Adrenal gland (tissue), 9 donors: ENCODE measurements at regions not wholly inside any gene's neighbourhood (a gene's known extent, or its start where the extent isn't known, plus 50 kb on each side); places are given as distances from the start of the nearest gene placed in this dataset.

Source experiments
- DNase-seq, 7 donors: peaks; one replicate each; pipeline ENCODE4 v3.0.0-alpha.2; 2019 to 2020
- H3K27ac ChIP-seq, 5 donors: fragments of 200-600 bp; sonication (generic) in 4 of 5; 1 replicate in 3 of 5; 2 replicates in 2 of 5; pipeline versions ENCODE4 v1.5.1 to v1.8.0; 2016 to 2020; ENCODE audit warnings: mild to moderate bottlenecking in 1 of 5
- H3K27me3 ChIP-seq: fragments of 200-600 bp; 2 replicates; pipeline ENCODE4 v1.8.0; 2021
- H3K36me3 ChIP-seq, 2 donors: fragments of 200-600 bp; replicated peaks in 1 of 2; 1 replicate in 1 of 2; 2 replicates in 1 of 2; pipeline versions ENCODE4 v1.5.1 to v1.8.0; 2018 to 2022
- H3K4me1 ChIP-seq, 2 donors: fragments of 200-600 bp; replicated peaks in 1 of 2; 1 replicate in 1 of 2; 2 replicates in 1 of 2; pipeline versions ENCODE4 v1.5.1 to v1.8.0; 2018 to 2021
- H3K4me3 ChIP-seq, 4 donors: fragments of 200-600 bp; sonication (generic) in 3 of 4; one replicate each; pipeline ENCODE4 v1.5.1; 2016 to 2018
- H3K9me3 ChIP-seq, 3 donors: fragments of 200-600 bp; sonication (generic) in 1 of 3; replicated peaks in 1 of 3; 1 replicate in 2 of 3; 2 replicates in 1 of 3; pipeline versions ENCODE4 v1.5.1 to v1.8.0; 2016 to 2021
- CTCF ChIP-seq, 6 experiments: fragments of 450-650 bp in 4 of 6; fragments of 200-600 bp in 2 of 6; sonication (generic) in 1 of 6; IDR thresholded peaks; 1 replicate in 5 of 6; 2 replicates in 1 of 6; pipeline versions ENCODE4 v1.5.1 to v1.8.0; 2016 to 2021; ENCODE audit warnings: antibody characterized with exemption in 6 of 6, mild to moderate bottlenecking in 2 of 6, moderate library complexity in 1 of 6
- POLR2A ChIP-seq, 2 donors: fragments of 450-650 bp; IDR thresholded peaks; one replicate each; pipeline ENCODE4 v1.6.1; 2017; ENCODE audit warnings: antibody characterized with exemption in 2 of 2, mild to moderate bottlenecking in 2 of 2, moderate library complexity in 1 of 2
- WGBS, 4 donors: extraction: QIAGEN DNeasy Blood & Tissue Kit in 2 of 4; methylation state at CpG; one replicate each; pipeline versions ENCODE4 v1.1.5 to v1.1.7; 2013 to 2017; 5-methylcytosine and 5-hydroxymethylcytosine counted together
- intact Hi-C, 2 donors: fragments of 100-400 bp; cut with DNase I; formaldehyde crosslinking; loops; one replicate each; pipeline versions ENCODE4 v1.14.1 to v1.15.0; 2022 to 2023
- donor health status: healthy with polysubstance abuse.
- donor health status: Bipolar disorder and iron deficiency.
- donor health status: DM: yes; HTN: yes; CAD: no.
- donor health status: DM: no; HTN: no; CAD: no.
- donor health status: DM: no; HTN: no; CAD: no.

DNA sequence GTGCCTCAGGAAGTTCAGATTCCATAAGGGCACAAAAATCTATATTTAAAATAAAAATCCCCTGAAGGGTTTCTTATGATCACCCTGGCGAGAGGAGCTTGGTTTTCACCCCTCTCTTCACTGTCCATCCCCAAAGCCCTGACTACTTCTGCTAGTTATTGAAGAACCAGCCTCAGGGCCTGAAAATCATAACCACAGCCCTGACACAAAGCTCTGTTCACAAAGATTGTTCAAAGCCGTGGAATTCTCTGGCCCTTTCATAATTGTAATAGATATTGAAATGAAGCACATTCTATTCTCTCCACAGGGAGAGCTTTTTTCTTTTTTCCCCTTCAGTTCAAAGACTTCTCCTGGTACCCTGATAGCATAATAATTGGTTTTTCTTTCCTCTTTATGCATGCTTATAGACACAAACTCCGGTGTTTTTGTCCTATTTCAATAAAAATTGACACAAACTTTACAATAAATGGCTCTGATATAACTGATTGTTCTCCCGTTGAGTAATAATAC lies 343.8 kb downstream of the CAAP1 start:
- intact Hi-C loops: no loop called here
- no peaks in the 10 kb centered on the region for H3K27me3 ChIP-seq

DNA sequence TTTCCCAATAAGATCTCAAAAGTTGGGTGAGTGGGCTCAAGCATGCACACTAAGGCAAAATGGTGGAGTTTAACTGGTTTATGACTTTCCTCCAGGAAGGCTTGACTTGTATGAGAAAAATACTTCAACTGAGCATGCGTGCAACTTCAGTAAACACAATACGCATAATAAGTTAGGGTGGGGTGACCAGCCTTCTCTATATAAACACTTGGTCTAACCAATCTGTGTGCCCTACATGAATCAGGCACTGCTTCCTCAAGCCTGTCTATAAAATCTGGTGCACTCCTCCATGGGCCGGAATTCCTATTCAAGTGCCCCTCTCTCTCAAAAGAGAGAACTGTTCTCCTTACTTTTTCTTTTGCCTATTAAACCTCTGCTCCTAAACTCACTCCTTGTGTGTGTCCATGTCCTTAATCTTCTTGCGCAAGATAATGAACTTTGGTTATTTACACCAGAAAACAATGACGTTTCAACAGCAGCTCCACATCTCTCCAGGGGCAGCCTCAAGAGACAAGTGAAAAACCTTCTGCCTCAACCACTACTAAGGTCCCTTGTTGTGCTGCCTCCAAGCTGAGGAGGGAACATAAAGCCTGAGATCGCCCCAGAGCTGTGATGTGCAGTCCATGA lies 352.6 kb downstream of the CAAP1 start:
- DNase-seq: no peak
- H3K36me3 ChIP-seq: no peaks in the 10 kb centered on the region
- H3K27ac ChIP-seq: no peak overlapping the region
- 76 to 89% (median 83%) methylated on average over 6 of the region's 6 CpGs for WGBS, 4 donors
- TF ChIP-seq POLR2A (IDR thresholded peaks at IDR 0.05): no peak
- no peak for TF ChIP-seq CTCF (IDR thresholded peaks at IDR 0.05)
- H3K27me3 ChIP-seq: no peaks in the 10 kb centered on the region
- no peaks in the 10 kb centered on the region for H3K4me1 ChIP-seq
- no peaks in the 10 kb centered on the region for H3K9me3 ChIP-seq
- intact Hi-C loops: no loop called here
- H3K4me3 ChIP-seq: no peak overlapping the region

More for the DNA sequence above, 343.8 kb downstream of the CAAP1 start:
- Histone ChIP-seq H3K4me3 (no peak overlapping the region), H3K36me3 (no peaks in the 10 kb centered on the region), H3K4me1 (no peaks in the 10 kb centered on the region), H3K27ac (no peak overlapping the region), H3K9me3 (no peaks in the 10 kb centered on the region)
- 68 to 77% (median 73%) methylated on average over 4 of the region's 4 CpGs for WGBS, 4 donors
- no peak for TF ChIP-seq CTCF (IDR thresholded peaks at IDR 0.05)
- no peak for DNase-seq

- H3K4me3 ChIP-seq: no peak overlapping the region
- DNase-seq: no peak
Observed at GRCh38 chr9:26537211-26537610, 355.4 kb downstream of the CAAP1 start.

GRCh38 chr9:26535151-26535550 lies 357.5 kb downstream of the CAAP1 start:
- Histone ChIP-seq H3K27ac (no peak overlapping the region), H3K4me3 (no peak overlapping the region), H3K9me3 (peaks cover 0 to 4% (median 0%) of the 10 kb centered on the region in 3 donors), H3K27me3 (no peaks in the 10 kb centered on the region), H3K4me1 (no peaks in the 10 kb centered on the region), H3K36me3 (no peaks in the 10 kb centered on the region)
- 6 to 43% (median 34%) methylated on average over 1 of the region's 1 CpG for WGBS, 4 donors
- DNase-seq: no peak
- TF ChIP-seq CTCF (IDR thresholded peaks at IDR 0.05) (no peak), POLR2A (IDR thresholded peaks at IDR 0.05) (no peak)
- intact Hi-C loops: no loop called here

More at GRCh38 chr9:26537211-26537610, 355.4 kb downstream of the CAAP1 start:
- intact Hi-C loops: no loop called here
- no peaks in the 10 kb centered on the region for H3K36me3 ChIP-seq
- peaks cover 0 to 4% (median 0%) of the 10 kb centered on the region in 3 donors for H3K9me3 ChIP-seq
- no peak overlapping the region for H3K27ac ChIP-seq
- no peaks in the 10 kb centered on the region for H3K4me1 ChIP-seq
- TF ChIP-seq CTCF (IDR thresholded peaks at IDR 0.05) (no peak), POLR2A (IDR thresholded peaks at IDR 0.05) (no peak)
- H3K27me3 ChIP-seq: no peaks in the 10 kb centered on the region
- WGBS, 4 donors: 69 to 77% (median 71%) methylated on average over 4 of the region's 4 CpGs
